Hepatocyte (in vitro differentiated cells): ENCODE measurements at regions not wholly inside any gene's neighbourhood (a gene's known extent, or its start where the extent isn't known, plus 50 kb on each side); places are given as distances from the start of the nearest gene placed in this dataset. TPM values are rescaled to one million over a fixed set of nuclear protein-coding genes. Genes with fewer than 3 reads are reported as not detected.

Experiments
- DNase-seq: peaks from one replicate; pipeline ENCODE4 v3.0.0-alpha.2; 2016; ENCODE audit warnings: low spot score
- H2AFZ ChIP-seq: fragments of 200-600 bp; sonication (generic); 2 replicates; pipeline ENCODE4 v1.6.0; 2016; ENCODE audit warnings: antibody characterized with exemption, mild to moderate bottlenecking
- H3K27ac ChIP-seq: fragments of 200-600 bp; sonication (generic); 2 replicates; pipeline ENCODE4 v1.5.1; 2016; ENCODE audit warnings: mild to moderate bottlenecking
- H3K27me3 ChIP-seq: fragments of 200-600 bp; sonication (generic); 2 replicates; pipeline ENCODE4 v1.6.1; 2016
- H3K36me3 ChIP-seq: fragments of 200-600 bp; sonication (generic); replicated peaks from 2 replicates; pipeline ENCODE4 v1.5.1; 2016; ENCODE audit warnings: low read depth; ENCODE audit not compliant: insufficient read depth
- H3K4me1 ChIP-seq: fragments of 200-600 bp; sonication (generic); 2 replicates; pipeline ENCODE4 v1.5.1; 2016; ENCODE audit warnings: mild to moderate bottlenecking, moderate library complexity; ENCODE audit not compliant: insufficient read depth
- H3K4me2 ChIP-seq: fragments of 200-600 bp; sonication (generic); 2 replicates; pipeline ENCODE4 v1.6.0; 2016
- H3K4me3 ChIP-seq: fragments of 200-600 bp; sonication (generic); 2 replicates; pipeline ENCODE4 v1.5.1; 2016; ENCODE audit warnings: mild to moderate bottlenecking
- H3K79me2 ChIP-seq: fragments of 200-600 bp; sonication (generic); 2 replicates; pipeline ENCODE4 v1.6.0; 2017; ENCODE audit warnings: mild to moderate bottlenecking
- H3K9me2 ChIP-seq: fragments of 200-600 bp; sonication (generic); replicated peaks from 2 replicates; pipeline ENCODE4 v1.6.0; 2017; ENCODE audit warnings: mild to moderate bottlenecking; ENCODE audit not compliant: insufficient read depth
- H3K9me3 ChIP-seq: fragments of 200-600 bp; sonication (generic); 2 replicates; pipeline ENCODE4 v1.5.1; 2016; ENCODE audit warnings: low read depth, mild to moderate bottlenecking
- H4K20me1 ChIP-seq: fragments of 200-600 bp; sonication (generic); 2 replicates; pipeline ENCODE4 v1.6.0; 2016; ENCODE audit warnings: mild to moderate bottlenecking; ENCODE audit not compliant: insufficient read depth, poor library complexity, severe bottlenecking
- CTCF ChIP-seq: fragments of 200-600 bp; sonication (generic); IDR thresholded peaks from 2 replicates; pipeline ENCODE4 v1.5.1; 2016; ENCODE audit warnings: antibody characterized with exemption, mild to moderate bottlenecking; ENCODE audit not compliant: poor library complexity
- EZH2 ChIP-seq: fragments of 200-600 bp; sonication (generic); IDR thresholded peaks from 2 replicates; pipeline ENCODE4 v1.6.1; 2016; ENCODE audit warnings: antibody characterized with exemption, mild to moderate bottlenecking, borderline replicate concordance
- EZH2phosphoT487 ChIP-seq: fragments of 200-600 bp; sonication (generic); IDR thresholded peaks from one replicate; pipeline ENCODE4 v1.6.1; 2018; ENCODE audit warnings: antibody characterized with exemption, mild to moderate bottlenecking, low read depth, moderate library complexity; ENCODE audit not compliant: unreplicated experiment, severe bottlenecking
- WGBS: methylation state at CpG from one replicate; pipeline ENCODE4 v1.1.6; 2016; ENCODE audit warnings: low lambda C conversion rate; ENCODE audit errors: missing lambda C conversion rate; 5-methylcytosine and 5-hydroxymethylcytosine counted together
- microRNA-seq: library from miRNA; unstranded; fragments of <30 nt; microRNA quantifications from one replicate; pipeline ENCODE4, GENCODE V29; 2017

GRCh38 chr12:112741106-112741505 lies 50.4 kb upstream of the RPH3A start:
- no peak for DNase-seq
- Histone ChIP-seq H3K79me2 (no peaks in the 10 kb centered on the region), H3K4me3 (no peak overlapping the region), H3K4me1 (no peaks in the 10 kb centered on the region), H4K20me1 (no peaks in the 10 kb centered on the region), H3K27me3 (peaks cover 35% of the 10 kb centered on the region), H3K27ac (no peak overlapping the region), H2AFZ (no peak overlapping the region), H3K4me2 (no peak overlapping the region), H3K9me2 (no peaks in the 10 kb centered on the region), H3K36me3 (no peaks in the 10 kb centered on the region), H3K9me3 (no peaks in the 10 kb centered on the region)
- no peak for TF ChIP-seq EZH2phosphoT487
- no peak for TF ChIP-seq CTCF
- TF ChIP-seq EZH2: no peak
- WGBS: 66% methylated on average over 2 of the region's 2 CpGs

Small RNA genes in the stretch of these regions (microRNA-seq; reads per million reads assigned to microRNA genes)
- not detected for gene MIR1302-1
